ENCODE measurements at regions not wholly inside any gene's neighbourhood (a gene's known extent, or its start where the extent isn't known, plus 50 kb on each side); places are given as distances from the start of the nearest gene placed in this dataset.
A peak's percentile ranks its signal among the peaks of the same experiment; 100 is the strongest.

DNA sequence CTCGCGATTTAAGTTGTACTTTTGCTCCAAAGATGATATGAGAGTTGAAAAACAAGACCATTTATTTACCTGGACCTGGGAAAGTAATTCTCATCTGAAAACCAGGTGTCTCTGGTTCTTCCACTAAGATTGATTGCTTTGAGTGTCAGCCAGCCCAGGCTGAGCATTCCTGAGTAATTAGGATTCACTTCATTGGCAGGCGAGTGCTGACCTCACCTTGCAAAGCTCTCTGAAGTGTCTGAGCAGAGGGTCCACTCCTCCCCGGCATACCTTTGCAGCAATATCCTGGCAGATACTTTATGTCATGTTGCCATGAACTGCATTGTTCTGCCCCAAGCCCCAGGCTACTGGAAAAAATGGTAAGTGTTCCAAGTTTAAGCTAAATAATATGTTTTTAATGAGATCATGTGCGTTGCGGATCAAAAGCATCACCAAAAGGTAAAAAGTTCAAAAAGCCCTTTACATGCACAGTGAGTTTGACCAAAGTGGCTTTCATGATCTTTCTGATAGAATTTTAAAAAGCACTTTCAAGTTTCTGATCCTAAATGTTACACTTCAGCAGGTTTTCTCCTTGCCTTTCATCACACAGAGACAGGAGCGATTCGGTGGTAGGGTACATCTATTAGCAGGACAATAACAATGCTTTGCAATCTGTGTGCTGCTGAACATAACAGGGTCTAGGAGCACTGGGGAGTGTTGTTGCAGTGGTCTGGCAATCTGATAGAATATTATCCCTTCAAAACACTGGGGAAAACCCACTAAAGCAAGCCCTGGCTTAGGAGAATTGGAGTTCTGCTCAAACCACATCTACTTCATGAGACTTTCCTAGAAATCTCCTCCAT lies 127.8 kb upstream of the EEF1E1 start:
- peaks cover 5 to 6% (median 5%) of the 10 kb centered on the region in 3 donors for H3K27me3 Mint-ChIP-seq (ENCODE audit: low read depth in 3 of 3)
- DNase-seq: no peak
- H3K36me3 ChIP-seq (replicated peaks in 1 of 2; ENCODE audit: control insufficient read depth in 1 of 2, insufficient read depth in 2 of 2, low read length in 2 of 2): no peaks in the 10 kb centered on the region
- no peak overlapping the region for H3K27ac ChIP-seq (ENCODE audit: low read depth in 1 of 2, low read length in 2 of 2)
- H3K9me3 ChIP-seq (replicated peaks in 1 of 2; ENCODE audit: control insufficient read depth in 1 of 2, insufficient read depth in 1 of 2, low read length in 2 of 2): no peaks in the 10 kb centered on the region
- H3K4me1 ChIP-seq (ENCODE audit: control insufficient read depth in 1 of 2, insufficient read depth in 2 of 2, low read length in 2 of 2): no peaks in the 10 kb centered on the region
- H3K27me3 ChIP-seq (ENCODE audit: control insufficient read depth in 2 of 2, insufficient read depth in 2 of 2, low read length in 2 of 2): peaks cover 0 to 2% of the 10 kb centered on the region in 2 donors
- no peak overlapping the region for H2AFZ ChIP-seq (ENCODE audit: insufficient read depth, low read depth, low read length, poor library complexity, severe bottlenecking)
- no peak overlapping the region for H3K4me2 ChIP-seq (replicated peaks; ENCODE audit: extremely low read depth, low read length, poor library complexity, severe bottlenecking)
- H3K36me3 Mint-ChIP-seq: no peaks in the 10 kb centered on the region
- no peaks in the 10 kb centered on the region for H3K9me3 Mint-ChIP-seq
- intact Hi-C loops (cut with micrococcal nuclease): no loop called here
- H3K4me3 Mint-ChIP-seq: no peak overlapping the region
- no peak overlapping the region for H3K9ac ChIP-seq (ENCODE audit: insufficient read depth, low read length, poor library complexity, severe bottlenecking)
- TF ChIP-seq, protein P1, sequence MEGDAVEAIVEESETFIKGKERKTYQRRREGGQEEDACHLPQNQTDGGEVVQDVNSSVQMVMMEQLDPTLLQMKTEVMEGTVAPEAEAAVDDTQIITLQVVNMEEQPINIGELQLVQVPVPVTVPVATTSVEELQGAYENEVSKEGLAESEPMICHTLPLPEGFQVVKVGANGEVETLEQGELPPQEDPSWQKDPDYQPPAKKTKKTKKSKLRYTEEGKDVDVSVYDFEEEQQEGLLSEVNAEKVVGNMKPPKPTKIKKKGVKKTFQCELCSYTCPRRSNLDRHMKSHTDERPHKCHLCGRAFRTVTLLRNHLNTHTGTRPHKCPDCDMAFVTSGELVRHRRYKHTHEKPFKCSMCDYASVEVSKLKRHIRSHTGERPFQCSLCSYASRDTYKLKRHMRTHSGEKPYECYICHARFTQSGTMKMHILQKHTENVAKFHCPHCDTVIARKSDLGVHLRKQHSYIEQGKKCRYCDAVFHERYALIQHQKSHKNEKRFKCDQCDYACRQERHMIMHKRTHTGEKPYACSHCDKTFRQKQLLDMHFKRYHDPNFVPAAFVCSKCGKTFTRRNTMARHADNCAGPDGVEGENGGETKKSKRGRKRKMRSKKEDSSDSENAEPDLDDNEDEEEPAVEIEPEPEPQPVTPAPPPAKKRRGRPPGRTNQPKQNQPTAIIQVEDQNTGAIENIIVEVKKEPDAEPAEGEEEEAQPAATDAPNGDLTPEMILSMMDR (IDR thresholded peaks at IDR 0.05): no peak
- H4K20me1 ChIP-seq (ENCODE audit: insufficient read depth, low read length): no peaks in the 10 kb centered on the region
- H3K79me2 ChIP-seq (ENCODE audit: insufficient read depth, low read length): no peaks in the 10 kb centered on the region
- H3K4me1 Mint-ChIP-seq: no peaks in the 10 kb centered on the region
- H3K27ac Mint-ChIP-seq: peak overlapping the region in 1 of 7 donors; percentile 43
- WGBS (ENCODE audit: insufficient coverage): 74% methylated on average over 2 of the region's 8 CpGs
- H3K4me3 ChIP-seq (replicated peaks in 1 of 3; ENCODE audit: low read depth in 2 of 3, low read length in 3 of 3): no peak overlapping the region

DNA sequence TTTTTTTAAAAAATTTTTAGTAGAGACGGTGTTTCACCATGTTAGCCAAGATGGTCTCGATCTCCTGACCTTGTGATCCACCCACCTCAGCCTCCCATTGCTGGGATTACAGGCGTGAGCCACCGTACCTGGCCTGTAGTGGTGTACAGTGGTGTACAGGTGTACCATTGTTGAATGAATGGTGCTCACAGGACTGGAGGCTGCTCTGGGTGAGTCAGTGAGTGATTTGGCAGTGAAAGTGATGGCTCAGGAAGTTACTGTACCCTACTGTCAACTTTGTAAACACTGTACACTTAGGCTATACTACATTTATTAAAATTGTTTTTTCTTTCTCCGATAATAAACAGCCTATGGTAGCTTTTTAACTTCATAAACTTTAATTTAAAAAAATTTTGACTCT lies 122.8 kb upstream of the EEF1E1 start:
- TF ChIP-seq, protein P1 (IDR thresholded peaks at IDR 0.05): no peak
- WGBS (ENCODE audit: insufficient coverage): 100% methylated on average over 1 of the region's 5 CpGs
- peaks cover 6 to 9% (median 8%) of the 10 kb centered on the region in 3 donors for H3K27me3 Mint-ChIP-seq (ENCODE audit: low read depth in 3 of 3)
- intact Hi-C loops (cut with micrococcal nuclease): no loop called here
- H3K9me3 ChIP-seq (replicated peaks in 1 of 2; ENCODE audit: control insufficient read depth in 1 of 2, insufficient read depth in 1 of 2, low read length in 2 of 2): no peaks in the 10 kb centered on the region
- no peaks in the 10 kb centered on the region for H3K4me1 ChIP-seq (ENCODE audit: control insufficient read depth in 1 of 2, insufficient read depth in 2 of 2, low read length in 2 of 2)
- H3K9ac ChIP-seq (ENCODE audit: insufficient read depth, low read length, poor library complexity, severe bottlenecking): no peak overlapping the region
- H3K4me3 ChIP-seq (replicated peaks in 1 of 3; ENCODE audit: low read depth in 2 of 3, low read length in 3 of 3): no peak overlapping the region
- H3K27ac ChIP-seq (ENCODE audit: low read depth in 1 of 2, low read length in 2 of 2): no peak overlapping the region
- DNase-seq: no peak
- no peaks in the 10 kb centered on the region for H3K36me3 ChIP-seq (replicated peaks in 1 of 2; ENCODE audit: control insufficient read depth in 1 of 2, insufficient read depth in 2 of 2, low read length in 2 of 2)
- no peaks in the 10 kb centered on the region for H3K36me3 Mint-ChIP-seq
- no peaks in the 10 kb centered on the region for H3K4me1 Mint-ChIP-seq
- no peak overlapping the region for H2AFZ ChIP-seq (ENCODE audit: insufficient read depth, low read depth, low read length, poor library complexity, severe bottlenecking)
- H3K4me2 ChIP-seq (replicated peaks; ENCODE audit: extremely low read depth, low read length, poor library complexity, severe bottlenecking): no peak overlapping the region
- H3K27me3 ChIP-seq (ENCODE audit: control insufficient read depth in 2 of 2, insufficient read depth in 2 of 2, low read length in 2 of 2): peaks cover 0 to 2% of the 10 kb centered on the region in 2 donors
- no peak overlapping the region for H3K27ac Mint-ChIP-seq
- no peaks in the 10 kb centered on the region for H3K79me2 ChIP-seq (ENCODE audit: insufficient read depth, low read length)
- no peaks in the 10 kb centered on the region for H3K9me3 Mint-ChIP-seq
- H3K4me3 Mint-ChIP-seq: no peak overlapping the region
- H4K20me1 ChIP-seq (ENCODE audit: insufficient read depth, low read length): no peaks in the 10 kb centered on the region
